Hematopoietic multipotent progenitor cell treated with erythropoietin and hydrocortisone succinate and interleukin-3 and kit ligand, for 17 days (in vitro differentiated cells): ENCODE measurements at regions not wholly inside any gene's neighbourhood (a gene's known extent, or its start where the extent isn't known, plus 50 kb on each side); places are given as distances from the start of the nearest gene placed in this dataset.

Source experiments
- DNase-seq: peaks from one replicate; pipeline ENCODE4 v3.0.0-alpha.2; 2015; ENCODE audit warnings: low spot score

DNA sequence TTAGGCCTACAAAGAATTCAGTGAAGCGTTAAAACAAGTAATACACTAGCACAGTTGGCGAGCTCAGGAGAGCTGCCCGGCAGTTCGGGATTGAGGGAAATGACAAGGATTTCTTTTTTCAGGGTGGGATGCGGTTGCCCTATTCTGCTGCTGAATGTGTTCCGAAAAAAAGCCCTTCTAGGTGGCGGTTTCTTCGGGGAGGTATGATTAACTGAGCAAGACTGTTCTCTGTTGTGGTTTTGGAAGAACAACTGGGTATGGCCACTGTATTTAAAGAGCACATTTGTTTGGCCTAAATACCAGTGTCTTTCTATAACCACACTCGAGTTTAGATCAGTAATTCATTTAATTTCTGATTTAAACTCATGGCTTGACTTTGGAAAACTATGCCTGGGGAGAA lies 459.7 kb upstream of the FAT1 start:
- no peak for DNase-seq

DNA sequence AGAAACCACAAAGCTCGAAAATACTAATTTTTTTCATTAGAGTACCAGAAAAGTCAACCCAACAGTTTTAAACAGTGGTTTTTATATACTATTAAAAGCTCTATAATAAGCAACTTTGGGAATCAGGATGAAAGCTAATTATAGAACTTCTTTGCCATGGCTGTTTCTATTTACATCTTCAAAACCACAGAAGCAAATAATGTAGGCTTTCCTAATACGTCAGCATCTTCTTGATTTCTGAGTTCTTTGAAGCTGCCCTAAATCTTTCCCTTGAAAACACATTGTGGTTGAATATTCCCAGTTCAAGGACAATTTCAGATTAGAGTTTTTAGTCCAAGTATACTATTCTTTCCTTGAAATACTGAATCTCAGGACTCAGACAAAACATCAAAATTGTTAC lies 460.2 kb upstream of the FAT1 start:
- DNase-seq = no peak

DNA sequence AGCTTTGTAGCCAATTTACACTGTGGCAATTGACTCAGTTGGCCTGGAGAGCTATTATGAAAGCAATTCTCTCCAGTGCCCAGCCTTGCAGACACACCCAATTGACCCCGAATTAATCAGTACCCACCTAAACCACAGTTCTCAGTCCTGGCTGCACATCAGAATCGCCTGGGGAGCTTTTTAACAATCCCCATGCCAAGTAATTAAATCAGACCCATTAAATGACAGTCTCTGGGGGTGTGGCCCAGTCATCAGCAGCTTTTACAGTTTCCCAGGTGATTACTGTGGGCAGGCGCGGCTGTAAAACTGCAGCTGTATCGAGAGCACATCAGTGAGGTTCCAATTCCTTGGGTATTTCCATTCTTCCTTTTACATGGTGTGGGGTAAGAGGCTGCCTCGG lies 460.9 kb upstream of the FAT1 start:
- no peak for DNase-seq

DNA sequence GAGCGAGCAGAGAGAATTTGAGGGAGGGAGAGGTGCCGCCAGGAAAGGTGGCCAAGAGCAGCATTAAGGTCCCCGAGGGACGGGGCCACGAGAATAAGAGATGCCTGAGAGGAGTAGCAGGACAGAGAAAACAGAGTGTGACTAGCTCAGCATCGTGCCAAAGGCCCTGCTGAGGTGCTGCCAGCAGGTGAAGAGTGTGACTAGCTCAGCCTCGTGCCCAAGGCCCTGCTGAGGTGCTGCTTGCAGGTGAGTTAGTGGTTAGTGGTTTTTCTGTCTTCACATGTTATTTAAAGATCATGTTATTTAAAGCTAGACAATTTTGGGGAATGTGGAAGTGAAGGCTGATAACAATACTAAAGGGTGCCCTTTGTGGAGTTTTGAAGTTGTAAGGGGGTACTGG lies 464.5 kb upstream of the FAT1 start:
- no peak for DNase-seq

DNA sequence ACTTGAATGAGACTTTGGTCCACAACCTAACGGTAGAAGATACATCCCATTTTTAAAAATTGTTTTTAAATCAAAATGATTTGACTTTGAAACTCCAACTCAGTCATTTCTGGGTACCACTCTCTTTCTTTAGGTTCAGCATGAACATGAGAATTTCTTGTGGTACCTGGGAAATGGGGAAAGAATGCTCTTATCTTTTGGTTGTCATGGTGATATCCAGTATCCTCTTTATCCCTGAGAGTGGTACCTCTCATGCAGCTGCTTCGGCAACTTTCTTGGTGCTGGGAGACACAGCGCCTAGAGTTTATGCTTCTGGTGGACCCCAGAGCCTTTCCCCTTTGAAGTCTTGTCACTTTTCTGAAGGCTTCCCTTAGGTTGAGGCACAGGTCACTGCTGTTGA lies 465.1 kb upstream of the FAT1 start:
- no peak for DNase-seq

DNA sequence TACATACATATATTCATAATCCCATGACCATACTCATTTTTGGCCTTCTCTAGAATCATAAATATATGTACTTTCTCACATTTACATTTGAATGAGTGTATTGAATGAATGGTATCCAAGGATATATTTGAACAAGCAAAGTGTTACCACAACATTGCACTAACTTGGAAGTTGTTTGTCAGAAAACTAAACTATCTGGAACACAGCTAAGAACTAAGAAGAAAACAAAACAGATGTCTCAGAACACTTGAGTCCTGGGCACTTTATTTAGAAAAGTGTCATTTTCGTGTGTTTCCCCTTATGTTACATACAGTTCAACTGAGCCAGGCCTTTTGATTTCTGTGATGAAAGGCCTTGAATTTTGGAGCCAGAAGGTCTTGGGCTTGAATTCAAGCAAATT lies 466.7 kb upstream of the FAT1 start:
- DNase-seq = no peak

DNA sequence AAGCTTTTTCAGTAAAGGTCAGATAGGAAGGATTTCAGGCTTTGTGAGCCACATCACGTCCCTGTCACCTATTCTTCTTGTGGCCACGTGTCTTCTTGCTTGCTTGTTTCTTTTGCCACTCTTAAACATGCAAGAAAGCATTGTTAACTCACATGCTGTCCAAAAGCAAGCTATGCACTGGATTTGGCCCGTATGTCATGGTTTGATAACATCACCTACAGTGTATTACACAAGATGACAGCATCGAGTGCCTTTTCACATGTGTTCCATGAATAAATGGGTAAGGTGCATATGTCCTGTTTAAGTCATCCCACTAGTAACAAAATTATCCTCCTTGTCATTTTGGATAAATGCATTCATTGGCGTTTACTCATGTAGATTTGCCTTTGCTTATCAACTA lies 468.0 kb upstream of the FAT1 start:
- no peak for DNase-seq

DNA sequence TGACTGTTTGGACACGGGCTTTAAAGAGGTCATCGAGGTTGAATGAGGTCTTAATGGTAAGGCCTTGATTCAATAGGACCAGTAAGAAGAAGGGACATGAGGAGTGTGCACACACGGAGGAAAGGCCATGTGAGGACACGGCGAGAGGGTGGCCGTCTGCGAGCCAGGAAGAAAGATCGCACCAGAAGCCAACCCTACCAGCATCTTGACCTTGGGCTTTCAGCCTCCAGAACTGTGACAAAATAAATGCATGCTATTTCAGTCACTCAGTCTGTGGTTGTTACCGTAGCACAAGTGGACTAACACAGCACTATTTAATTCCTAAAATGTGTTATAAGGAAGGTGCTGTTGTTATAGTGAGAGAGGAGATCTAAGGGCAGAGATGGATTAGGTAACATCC lies 468.6 kb upstream of the FAT1 start:
- DNase-seq = no peak

DNA sequence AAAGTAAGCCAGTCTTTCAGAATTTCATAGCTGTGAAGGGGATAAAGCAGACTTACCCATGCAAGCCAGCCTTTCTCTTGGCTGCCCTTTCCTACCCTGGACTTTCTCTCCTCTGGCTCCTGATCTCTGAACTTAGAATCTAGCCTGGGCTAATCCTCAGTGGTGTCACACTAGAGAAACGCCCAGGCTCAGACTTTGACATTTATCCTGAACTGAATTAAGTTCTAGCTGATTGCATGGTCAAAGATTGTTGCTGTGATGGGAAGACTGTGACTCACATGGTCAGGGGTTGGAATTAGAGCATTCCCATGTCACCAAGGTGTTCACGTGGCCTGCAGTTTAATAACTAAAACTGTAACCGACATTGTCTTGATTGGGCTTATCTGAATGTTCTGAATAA lies 469.5 kb upstream of the FAT1 start:
- DNase-seq = no peak

DNA sequence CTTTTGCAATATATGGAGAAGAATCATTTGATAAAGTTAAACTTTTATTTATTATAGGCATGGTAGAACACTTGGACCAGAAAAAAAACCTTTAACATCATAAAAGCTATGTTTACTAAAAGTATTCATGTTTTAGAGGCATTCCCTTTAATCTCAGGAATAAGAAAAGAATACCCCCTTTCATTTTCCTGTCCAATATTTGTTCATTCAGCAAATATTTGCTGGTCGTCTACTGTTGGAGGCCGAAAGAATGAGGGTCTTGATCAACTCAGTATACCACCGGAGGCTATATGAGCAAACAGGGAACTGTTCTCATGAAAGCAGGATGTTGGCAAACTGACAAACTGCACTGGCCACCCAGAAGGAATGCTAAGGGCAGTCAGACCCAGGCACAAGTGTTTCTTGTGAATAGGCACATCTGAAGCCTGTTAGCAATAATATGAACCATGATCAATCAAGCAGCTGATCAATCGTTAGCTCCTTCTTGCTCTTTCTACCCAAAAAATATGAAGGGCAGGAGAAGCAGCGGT lies 480.8 kb upstream of the FAT1 start:
- no peak for DNase-seq

DNA sequence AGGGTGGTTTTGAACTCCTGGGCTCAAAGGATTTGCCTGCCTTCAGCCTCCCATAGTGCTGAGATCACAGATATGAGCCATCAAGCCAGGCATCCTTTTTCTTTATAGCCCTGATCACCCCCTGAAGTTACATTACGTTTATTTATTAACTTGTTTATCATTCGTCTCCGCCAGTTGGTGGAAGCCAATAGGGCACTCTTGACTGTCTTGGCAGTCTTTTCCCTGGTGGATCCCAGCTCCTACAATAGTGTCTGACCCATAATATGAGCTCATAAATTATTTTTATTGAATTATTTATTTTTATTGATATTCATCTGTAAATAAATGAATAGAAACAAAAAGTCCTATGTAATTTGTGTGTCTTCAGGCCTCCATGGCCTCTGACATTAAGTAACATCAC lies 484.3 kb upstream of the FAT1 start:
- no peak for DNase-seq

DNA sequence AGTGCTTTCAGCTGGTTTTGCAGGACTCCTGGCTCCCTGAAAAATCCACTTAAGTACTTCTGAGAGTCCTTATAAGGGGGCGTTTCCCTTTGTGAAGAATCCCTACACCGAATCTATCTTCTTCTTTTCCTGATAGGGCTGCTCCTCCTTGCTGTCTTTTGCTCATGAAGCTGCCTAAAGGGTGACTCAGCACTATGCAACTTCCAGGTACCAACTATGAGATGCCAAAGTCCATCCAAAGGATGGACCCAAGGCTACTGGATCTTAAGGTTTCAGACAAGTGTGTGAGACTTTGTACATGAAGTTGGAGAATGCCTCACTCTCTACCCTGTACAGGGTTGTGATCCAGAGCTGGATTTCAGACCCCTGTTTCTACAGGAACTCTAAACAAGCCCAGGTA lies 485.0 kb upstream of the FAT1 start:
- DNase-seq = no peak

DNA sequence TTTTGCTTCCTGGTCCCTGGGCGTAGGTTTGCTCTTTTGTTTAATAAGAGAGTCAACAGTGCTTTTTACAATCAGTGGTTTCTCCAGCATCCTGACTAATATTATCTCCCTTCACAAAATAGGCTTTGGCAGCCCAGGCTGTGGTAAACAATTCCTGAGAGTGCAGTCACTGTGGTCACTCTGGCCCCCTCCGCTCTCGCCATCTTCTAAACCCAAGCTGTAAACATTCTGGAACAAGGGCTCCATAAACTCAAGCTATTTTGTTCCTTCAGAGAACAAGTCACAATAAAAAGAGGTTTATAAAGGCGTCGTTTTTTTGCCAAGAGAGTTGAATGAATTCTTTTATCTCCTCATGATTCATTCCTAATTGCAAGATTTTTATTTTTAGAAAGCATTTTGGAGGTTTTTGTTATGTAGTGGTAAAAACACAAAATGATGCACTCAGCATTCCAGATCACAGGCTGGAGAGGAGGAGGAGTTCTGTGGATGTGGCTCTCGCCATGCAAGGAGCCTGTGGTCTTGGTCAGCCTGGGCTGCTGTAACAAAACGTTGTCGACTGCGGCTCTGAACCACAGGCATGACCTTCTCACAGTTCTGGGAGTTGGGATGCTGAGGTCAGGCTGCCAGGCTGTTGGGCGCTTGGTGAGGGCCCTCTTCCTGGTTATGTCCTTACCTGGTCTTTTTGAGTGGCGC lies 486.4 kb upstream of the FAT1 start:
- no peak for DNase-seq

DNA sequence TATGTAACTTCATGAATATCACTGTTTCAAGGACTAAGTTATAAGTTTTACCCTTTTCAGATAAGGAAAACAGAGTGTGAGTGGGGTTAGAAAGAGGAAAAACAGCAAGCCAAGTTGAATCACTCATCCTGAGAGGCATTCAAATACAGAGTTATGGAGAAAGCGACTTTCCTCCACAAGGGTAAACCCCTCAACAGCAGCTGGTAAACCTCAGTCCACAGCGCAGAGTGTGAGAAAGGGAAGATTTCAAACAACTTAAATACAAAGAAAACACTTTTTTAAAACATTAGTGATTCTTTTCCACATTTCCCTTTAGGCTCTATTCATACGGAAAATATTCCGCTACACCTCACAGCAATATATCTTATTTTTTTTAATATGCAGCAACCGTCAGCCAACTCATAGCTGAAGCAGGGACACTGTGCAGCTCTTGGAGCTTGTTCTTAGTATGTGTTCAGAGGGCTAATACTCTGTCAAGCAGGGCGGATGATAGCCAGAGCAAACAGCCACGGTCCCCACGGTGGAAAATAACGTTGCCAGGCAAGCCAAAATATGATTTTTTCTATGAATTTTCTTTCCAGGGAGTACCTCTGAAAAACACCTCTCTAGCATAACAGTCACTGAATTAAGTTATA lies 488.9 kb upstream of the FAT1 start:
- no peak for DNase-seq

DNA sequence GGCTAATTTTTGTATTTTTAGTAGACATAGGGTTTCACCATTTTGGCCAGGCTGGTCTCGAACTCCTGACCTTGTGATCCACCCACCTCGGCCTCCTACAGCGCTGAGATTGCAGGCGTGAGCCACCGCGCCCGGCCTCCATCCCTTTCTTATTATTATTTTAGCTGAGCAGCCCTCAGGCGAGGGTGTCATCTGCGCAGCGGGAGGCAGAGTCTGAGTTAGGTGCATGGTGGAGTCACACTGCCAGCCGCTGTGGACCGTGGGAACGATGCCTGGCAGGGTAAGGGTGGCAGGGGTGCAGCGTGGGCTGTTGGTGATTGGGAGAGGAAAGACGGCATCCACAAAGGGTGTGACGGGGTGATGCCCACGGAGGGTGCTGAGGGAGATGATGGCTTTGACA lies 491.8 kb upstream of the FAT1 start:
- DNase-seq = no peak

DNA sequence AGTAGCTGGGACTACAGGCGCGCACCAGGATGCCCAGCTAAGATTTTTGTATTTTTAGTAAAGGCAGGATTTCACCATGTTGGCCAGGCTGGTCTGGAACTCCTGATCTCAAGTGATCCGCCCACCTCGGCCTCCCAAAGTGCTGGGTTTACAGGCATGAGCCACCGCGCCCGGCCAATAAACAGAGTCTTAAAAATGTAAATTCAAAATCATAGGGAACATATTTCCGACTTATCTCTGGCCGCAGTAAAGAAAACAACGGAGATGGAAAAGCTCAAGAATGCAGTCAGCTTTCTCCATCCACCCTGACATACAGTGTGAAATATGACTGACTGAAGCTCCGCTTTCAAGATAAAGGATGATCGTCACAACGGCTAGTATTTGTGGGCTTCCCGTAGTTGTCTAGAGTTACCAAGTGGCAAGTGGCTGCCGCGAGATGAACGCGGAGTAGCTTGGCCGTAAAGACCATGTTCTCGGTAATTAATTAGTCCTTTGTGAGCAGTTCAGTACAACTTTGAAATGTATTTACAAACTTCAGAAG lies 495.1 kb upstream of the FAT1 start:
- DNase-seq = no peak

DNA sequence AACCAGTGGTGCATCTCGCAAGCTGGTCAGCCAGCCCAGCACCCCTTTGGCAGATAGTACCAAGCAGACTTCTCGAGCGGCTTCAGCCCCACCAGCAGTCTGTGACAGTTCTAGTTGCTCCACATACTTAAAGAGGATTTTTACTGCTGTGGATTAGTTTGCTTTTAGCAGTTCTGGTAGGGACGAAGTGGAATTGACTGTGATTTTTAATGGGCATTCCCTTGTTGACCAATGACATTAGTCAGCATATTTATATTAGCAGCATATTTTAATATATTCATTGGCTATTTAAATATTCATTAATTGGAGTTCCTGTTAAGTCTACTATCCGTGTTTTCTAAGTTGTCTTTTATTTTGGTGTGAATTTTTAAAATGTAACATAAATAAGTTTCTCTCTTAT lies 500.9 kb upstream of the FAT1 start:
- DNase-seq = no peak

DNA sequence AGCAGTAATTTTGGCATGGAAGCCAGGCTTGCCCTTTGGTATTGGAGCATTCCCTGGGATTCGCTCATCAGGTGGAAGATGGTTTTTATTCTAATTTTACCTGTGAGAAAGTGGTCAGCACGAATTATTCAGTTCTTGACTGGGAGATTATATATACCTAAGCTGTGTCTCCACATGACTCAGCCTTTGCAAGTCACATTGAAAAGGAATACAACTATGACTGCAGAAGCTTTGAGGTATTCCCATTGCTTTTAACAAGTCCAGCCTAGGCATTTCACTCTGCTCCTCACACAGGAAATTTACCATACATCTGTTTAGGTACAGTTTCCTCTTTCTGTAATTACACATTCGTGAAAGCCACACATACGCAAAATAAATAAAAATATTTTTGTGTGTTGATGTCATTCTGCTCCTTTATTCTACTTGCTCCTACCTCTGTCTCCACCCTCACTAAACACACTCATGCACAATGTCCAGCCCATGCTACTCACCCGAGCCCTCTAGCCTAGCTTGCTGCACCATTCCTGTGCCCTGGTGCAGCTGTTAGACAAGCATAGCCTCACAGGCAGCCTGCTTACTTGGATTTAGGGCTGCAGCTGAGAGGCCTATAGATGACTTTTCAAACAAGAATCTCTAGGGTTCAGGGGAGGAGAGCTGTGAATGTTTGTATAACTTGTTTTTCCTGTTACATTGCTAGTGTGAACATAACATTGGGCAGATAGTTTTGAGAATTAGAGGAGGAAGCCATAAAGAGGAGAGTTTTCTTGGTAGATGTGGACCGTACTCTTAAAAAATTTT lies 504.4 kb upstream of the FAT1 start:
- DNase-seq = no peak

DNA sequence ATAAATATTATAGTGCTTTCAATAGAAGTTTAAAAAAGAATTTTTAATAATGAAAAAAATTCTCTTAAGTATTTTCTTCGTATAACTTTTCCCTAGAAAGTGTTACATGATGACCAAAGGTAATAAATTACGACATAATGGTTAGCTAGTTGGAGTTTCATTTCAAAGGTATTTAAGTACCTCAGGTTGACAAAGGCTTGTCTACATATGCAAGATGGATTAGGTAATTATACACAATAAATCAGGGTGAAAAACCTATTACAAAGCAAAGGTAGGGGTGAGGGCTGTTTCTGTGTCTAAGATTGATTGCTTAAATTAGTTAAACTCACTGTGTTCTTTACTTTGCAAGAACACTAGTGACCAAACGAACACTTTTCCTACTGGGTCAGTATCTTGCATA lies 508.5 kb upstream of the FAT1 start:
- DNase-seq = no peak

DNA sequence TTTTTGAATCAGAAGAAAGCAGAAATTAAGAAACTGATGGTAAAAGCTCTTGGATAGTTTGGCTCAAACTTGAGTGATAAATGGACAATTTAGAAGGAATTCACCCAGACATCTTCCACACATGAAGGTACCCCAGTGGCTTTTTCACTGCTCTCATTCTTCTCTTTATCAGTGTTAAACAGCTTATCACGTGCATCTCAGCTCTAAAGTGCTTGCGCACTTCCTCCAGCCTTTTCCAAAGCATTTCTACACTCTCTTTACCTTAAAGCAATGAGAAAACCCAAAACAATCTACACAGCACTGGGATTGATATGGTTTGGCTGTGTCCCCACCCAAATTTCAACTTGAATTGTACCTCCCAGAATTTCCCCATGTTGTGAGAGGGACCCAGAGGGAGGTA lies 509.1 kb upstream of the FAT1 start:
- DNase-seq = no peak

DNA sequence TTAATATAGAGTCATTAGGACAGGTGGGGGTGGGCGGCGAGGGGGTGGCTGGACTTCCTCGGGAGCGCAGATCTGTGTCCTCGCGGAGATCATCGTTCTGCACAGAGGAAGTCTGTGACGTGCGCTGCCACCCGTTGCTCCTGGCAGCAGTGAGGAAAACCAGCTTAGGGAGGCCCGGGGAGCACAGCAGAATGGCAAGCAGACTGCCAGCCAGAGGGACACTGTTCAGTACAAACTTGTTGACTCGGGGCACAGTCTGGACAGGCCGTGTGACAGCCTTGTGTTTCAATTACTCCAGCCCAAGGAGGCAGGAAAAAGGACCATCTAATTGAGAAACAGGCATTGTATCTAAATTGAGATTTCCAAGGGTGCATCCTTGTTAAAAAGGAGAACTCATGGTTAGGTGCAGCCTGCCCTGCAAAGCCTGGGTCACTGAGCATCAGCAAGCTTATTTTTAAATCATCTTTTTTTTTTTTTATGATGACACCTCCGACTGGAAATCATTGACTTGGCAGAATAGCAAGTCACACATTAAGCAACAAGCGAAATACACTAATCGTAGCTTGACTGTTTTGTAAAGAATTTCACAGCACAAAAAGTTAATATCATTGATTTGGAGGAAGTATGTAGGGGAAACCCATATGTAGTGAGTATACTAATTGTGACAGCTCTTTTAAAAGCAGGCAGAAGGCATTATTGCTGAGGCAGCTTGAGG lies 512.0 kb upstream of the FAT1 start:
- DNase-seq = no peak

DNA sequence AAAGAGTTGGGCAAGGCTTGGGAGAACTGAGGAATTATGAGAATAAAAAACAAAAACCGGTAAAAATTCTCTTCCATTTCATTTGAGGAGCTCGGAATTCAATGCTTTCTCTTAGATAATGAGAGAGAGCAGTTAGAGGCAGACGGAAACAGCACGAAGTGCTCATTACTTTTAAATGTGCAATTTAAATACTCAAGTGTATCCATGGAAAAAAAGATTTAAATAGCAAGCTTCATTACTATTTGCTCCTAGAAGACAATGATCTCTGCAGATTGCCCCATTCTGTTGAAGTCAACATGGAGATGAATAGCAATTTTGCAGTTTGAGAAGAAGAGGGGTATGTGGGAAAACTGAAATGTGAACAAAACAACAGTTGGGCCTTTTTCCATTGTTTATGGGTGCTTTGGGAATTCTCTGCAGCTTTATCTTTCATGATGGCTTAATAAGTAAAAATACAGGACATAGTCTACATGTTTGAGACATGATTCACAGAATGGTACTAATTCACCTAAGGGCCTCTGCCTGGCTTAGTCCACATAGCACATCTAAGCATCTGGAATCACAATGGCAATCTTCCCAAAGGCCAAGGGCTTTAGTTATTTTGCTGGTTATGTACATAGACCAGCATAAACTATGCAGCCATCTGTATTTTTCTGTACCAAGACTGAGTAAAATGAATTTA lies 512.7 kb upstream of the FAT1 start:
- DNase-seq = no peak
